VCaP (cell line): ENCODE measurements at regions not wholly inside any gene's neighbourhood (a gene's known extent, or its start where the extent isn't known, plus 50 kb on each side); places are given as distances from the start of the nearest gene placed in this dataset.

Source experiments
- H3K27ac ChIP-seq: fragments of 450-650 bp; 2 replicates; pipeline ENCODE4 v1.5.1; 2017
- TF ChIP-seq, protein P1 (sequence below): fragments of 450-650 bp; conservative IDR thresholded peaks from 2 replicates; pipeline ENCODE4 v1.5.1; 2017; ENCODE audit warnings: mild to moderate bottlenecking, moderate library complexity

DNA sequence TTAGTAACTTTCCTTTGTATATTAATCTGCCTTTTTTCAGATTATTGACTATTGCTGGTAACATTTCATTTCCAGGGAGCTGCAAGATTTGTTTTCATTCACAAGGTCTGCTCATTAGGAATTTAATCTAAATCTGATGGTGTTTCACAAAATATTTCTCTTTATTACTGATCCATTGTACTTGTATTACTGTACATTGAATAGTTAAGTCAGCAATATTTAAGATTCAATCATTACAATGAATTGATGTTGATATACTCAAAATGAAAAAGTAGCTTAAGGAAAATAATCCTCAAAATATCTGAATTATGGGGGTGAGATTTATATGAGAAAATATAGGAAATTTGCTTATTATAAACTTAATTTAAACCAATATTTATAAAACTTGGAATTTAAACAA is 308.6 kb upstream of the PBX1 start:
- TF ChIP-seq, protein P1, sequence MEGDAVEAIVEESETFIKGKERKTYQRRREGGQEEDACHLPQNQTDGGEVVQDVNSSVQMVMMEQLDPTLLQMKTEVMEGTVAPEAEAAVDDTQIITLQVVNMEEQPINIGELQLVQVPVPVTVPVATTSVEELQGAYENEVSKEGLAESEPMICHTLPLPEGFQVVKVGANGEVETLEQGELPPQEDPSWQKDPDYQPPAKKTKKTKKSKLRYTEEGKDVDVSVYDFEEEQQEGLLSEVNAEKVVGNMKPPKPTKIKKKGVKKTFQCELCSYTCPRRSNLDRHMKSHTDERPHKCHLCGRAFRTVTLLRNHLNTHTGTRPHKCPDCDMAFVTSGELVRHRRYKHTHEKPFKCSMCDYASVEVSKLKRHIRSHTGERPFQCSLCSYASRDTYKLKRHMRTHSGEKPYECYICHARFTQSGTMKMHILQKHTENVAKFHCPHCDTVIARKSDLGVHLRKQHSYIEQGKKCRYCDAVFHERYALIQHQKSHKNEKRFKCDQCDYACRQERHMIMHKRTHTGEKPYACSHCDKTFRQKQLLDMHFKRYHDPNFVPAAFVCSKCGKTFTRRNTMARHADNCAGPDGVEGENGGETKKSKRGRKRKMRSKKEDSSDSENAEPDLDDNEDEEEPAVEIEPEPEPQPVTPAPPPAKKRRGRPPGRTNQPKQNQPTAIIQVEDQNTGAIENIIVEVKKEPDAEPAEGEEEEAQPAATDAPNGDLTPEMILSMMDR: no peak
- H3K27ac ChIP-seq: no peak overlapping the region

DNA sequence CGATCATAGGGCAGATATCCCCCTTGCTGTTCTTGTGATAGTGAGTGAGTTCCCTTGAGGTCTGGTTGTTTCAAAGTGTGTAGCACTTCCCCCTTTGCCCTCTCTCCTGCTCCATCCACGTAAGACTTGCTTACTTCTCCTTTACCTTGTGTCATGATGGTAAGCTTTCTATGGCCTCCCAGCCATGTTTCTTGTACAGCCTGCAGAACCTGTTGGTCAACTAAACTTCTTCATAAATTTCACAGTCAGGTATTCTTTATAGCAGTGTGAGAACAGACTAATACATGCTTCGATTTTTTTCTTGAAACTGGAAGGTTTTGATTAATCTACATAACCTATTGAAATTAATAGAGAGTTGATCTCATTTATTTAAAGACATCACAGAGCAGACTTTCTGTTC is 302.5 kb upstream of the PBX1 start:
- TF ChIP-seq, protein P1: no peak
- no peak overlapping the region for H3K27ac ChIP-seq

DNA sequence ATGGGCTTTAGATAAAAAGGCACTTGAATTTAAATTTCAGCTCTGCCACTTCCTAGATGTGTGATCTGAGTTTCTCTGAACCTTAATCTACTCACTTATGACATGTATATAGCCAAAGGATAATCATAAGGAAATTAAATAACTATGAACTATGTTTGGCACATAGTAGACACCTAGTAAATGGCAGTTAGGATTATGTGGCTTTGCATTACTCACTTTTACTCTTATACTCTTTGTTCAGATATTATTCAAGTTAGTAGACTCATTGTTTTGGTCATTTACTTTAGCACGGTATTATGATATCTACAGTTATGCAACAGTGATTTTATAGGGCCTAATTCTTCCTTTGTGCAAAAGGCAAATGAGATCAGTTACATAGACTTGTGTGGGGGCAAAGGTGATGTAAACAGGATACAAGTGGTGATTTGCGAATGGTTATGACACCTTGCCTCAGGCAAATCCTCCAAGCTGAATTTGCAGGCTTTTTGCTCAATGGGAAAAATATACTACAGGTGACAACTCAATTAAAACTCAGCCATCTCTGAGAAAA is 297.2 kb upstream of the PBX1 start:
- TF ChIP-seq, protein P1: no peak

DNA sequence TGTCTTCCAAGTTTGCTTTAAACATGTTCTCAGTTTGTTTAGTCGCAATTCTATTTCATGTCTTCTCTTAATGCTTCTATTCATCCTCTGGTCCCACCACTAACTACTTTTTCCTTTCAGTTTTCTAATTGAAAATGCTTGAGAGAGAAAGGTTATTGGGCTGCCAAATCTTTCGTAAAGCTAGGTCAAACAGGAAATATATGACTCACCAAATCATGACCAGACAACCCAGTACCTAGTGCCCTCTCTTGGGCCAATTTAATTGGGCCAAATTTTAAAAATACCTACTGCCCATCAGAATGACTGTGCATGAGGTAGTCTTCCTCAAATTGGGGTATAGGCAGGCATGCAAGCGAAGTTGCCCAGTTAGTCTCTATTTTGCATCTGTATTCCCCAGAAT is 295.4 kb upstream of the PBX1 start:
- H3K27ac ChIP-seq: no peak overlapping the region
- TF ChIP-seq, protein P1: no peak

More for the DNA sequence above, 297.2 kb upstream of the PBX1 start:
- H3K27ac ChIP-seq: no peak overlapping the region

DNA sequence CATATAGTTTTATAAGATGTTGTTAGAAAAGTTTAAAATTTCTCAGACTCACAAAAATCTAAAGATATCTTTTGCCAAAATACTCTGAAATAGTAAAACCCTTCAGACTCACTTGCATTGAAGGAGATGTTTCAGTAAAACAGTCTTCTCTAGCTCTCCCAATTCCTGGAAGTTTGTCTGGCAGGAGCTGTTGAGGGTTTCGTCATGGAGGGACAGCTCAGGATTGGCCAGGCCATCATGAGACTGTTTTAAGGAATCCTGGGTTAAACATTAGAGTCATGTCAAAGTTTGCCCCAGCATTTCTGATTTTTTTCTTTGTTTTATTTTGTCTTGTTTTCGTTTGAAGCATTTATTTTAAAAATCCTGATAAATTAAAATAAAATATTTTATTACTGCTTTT is 293.8 kb upstream of the PBX1 start:
- TF ChIP-seq, protein P1: no peak

DNA sequence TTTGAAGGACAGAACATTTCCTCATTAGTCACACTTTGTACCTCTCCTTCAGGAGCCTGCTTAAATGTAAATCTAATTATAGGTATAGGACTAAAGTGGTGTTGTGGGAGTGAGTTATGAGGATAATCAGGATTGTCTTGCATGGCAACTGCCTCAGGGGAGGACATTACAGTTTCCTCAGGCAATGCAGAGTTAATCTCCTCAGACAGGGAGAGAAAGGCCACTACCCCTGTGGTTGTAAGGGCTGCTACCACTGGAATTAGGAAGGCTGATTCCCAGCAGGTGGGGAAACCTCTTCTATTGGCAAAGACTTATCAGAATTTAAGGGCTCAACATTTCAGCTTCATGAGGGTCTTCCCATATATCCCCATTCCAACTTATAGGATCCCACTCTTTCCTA is 286.8 kb upstream of the PBX1 start:
- TF ChIP-seq, protein P1: no peak

More for the DNA sequence above, 293.8 kb upstream of the PBX1 start:
- no peak overlapping the region for H3K27ac ChIP-seq

DNA sequence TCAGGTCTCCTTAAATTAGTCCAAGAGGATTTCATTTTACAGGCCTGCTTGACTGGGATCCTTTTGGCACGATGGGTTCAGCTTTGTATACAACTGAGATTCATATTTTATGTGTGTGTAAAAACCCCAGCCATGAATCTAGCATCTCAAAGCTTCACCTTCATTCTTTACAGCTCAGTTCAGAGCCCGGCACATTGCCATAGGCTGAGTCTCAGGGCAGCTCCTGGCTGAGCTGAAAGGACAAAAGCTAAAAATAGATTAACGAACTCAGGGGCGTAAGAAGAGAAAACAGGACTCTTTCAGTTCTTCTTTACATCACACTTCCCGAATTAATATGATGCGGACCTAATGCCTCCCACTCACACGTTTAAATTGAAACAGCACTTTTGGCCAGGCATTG is 262.8 kb upstream of the PBX1 start:
- no peak overlapping the region for H3K27ac ChIP-seq
- TF ChIP-seq, protein P1: no peak

More for the DNA sequence above, 286.8 kb upstream of the PBX1 start:
- H3K27ac ChIP-seq: no peak overlapping the region

DNA sequence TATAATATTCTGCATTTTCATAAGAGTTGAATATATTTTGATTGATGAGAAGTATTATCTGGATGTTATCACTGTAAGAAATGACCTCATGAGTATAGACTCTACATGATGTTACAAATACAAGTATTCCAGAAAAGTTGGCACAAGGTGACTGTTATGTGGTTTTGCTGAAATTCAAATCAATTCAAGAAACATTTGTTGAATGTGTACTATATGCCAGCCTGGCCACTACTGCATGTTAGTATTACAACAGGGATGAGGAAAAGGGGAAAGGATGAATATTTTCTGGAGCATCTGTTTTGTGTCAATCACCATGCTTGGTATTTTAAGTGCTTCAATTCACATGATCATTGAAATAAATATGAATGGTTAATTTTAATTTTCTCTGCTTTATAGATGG is 250.9 kb upstream of the PBX1 start:
- H3K27ac ChIP-seq: no peak overlapping the region
- TF ChIP-seq, protein P1: no peak
